ENCODE measurements at regions not wholly inside any gene's neighbourhood (a gene's known extent, or its start where the extent isn't known, plus 50 kb on each side); places are given as distances from the start of the nearest gene placed in this dataset.
"Not testable (repeated sequence)": the region's sequence is repeated elsewhere in the genome, so short reads cannot be mapped to it uniquely, and the experiment has no call there.

GRCh38 chr19:28296506-28296905 lies 916.4 kb downstream of the UQCRFS1 start:
- DNase-seq, result no peak
- Histone ChIP-seq H3K9me3 (peaks cover 0 to 12% (median 0%) of the 10 kb centered on the region in 8 donors), H3K27me3 (replicated peaks in 1 of 7) (peaks cover 0 to 4% (median 0%) of the 10 kb centered on the region in 7 donors), H3K4me1 (no peaks in the 10 kb centered on the region), H3K4me3 (no peak overlapping the region), H3K36me3 (no peaks in the 10 kb centered on the region), H3K27ac (no peak overlapping the region)
- intact Hi-C loops (cut with DNase I; ENCODE audit: low total_unique reads), result no loop called here
- WGBS, 5 donors, result 68 to 92% (median 75%) methylated on average over 4 of the region's 4 CpGs
- no peak for TF ChIP-seq POLR2AphosphoS5 (IDR thresholded peaks at IDR 0.05)
- TF ChIP-seq CTCF (IDR thresholded peaks at IDR 0.05 in 8 of 11, conservative IDR thresholded peaks at IDR 0.05 in 3 of 11), result no peak
- no peak for TF ChIP-seq POLR2A (IDR thresholded peaks at IDR 0.05)

- H3K9me3 ChIP-seq; H3K36me3 ChIP-seq; H3K4me1 ChIP-seq; DNase-seq; H3K27me3 ChIP-seq (replicated peaks in 1 of 7); H3K27ac ChIP-seq; intact Hi-C loops (cut with DNase I; ENCODE audit: low total_unique reads); H3K4me3 ChIP-seq: not testable (repeated sequence)
- WGBS, 5 donors, result 94 to 100% (median 100%) methylated on average over 1 of the region's 1 CpG
These were observed 918.0 kb downstream of the UQCRFS1 start for GRCh38 chr19:28294975-28295374.

- Histone ChIP-seq H3K4me3 (no peak overlapping the region), H3K27me3 (replicated peaks in 1 of 7) (peaks cover 0 to under 1% (median 0%) of the 10 kb centered on the region in 7 donors), H3K27ac (no peak overlapping the region), H3K4me1 (no peaks in the 10 kb centered on the region), H3K36me3 (no peaks in the 10 kb centered on the region), H3K9me3 (peaks cover 0 to 7% (median 0%) of the 10 kb centered on the region in 8 donors)
- intact Hi-C loops (cut with DNase I; ENCODE audit: low total_unique reads), result no loop called here
- no peak for TF ChIP-seq POLR2AphosphoS5 (IDR thresholded peaks at IDR 0.05)
- TF ChIP-seq CTCF (IDR thresholded peaks at IDR 0.05 in 8 of 11, conservative IDR thresholded peaks at IDR 0.05 in 3 of 11), result no peak
- no peak for TF ChIP-seq POLR2A (IDR thresholded peaks at IDR 0.05)
- DNase-seq, result no peak
- 53 to 59% (median 58%) methylated on average over 6 of the region's 6 CpGs for WGBS, 5 donors
These were observed 918.6 kb downstream of the UQCRFS1 start for GRCh38 chr19:28294395-28294794.

- intact Hi-C loops (cut with DNase I; ENCODE audit: low total_unique reads), result no loop called here
- Histone ChIP-seq H3K27me3 (replicated peaks in 1 of 7) (no peaks in the 10 kb centered on the region), H3K4me1 (no peaks in the 10 kb centered on the region), H3K9me3 (peaks cover 0 to 7% (median 0%) of the 10 kb centered on the region in 8 donors), H3K27ac (no peak overlapping the region), H3K4me3 (no peak overlapping the region), H3K36me3 (no peaks in the 10 kb centered on the region)
- no peak for TF ChIP-seq POLR2AphosphoS5 (IDR thresholded peaks at IDR 0.05)
- no peak for TF ChIP-seq POLR2A (IDR thresholded peaks at IDR 0.05)
- TF ChIP-seq CTCF (IDR thresholded peaks at IDR 0.05 in 8 of 11, conservative IDR thresholded peaks at IDR 0.05 in 3 of 11), result no peak
- DNase-seq, result no peak
- whole genome bisulfite sequencing, 5 donors, result 86 to 96% (median 92%) methylated on average over 3 of the region's 3 CpGs
These were observed 919.3 kb downstream of the UQCRFS1 start for GRCh38 chr19:28293685-28294084.

Measured in spleen (tissue), 11 donors.